ENCODE measurements at regions not wholly inside any gene's neighbourhood (a gene's known extent, or its start where the extent isn't known, plus 50 kb on each side); places are given as distances from the start of the nearest gene placed in this dataset.

DNA sequence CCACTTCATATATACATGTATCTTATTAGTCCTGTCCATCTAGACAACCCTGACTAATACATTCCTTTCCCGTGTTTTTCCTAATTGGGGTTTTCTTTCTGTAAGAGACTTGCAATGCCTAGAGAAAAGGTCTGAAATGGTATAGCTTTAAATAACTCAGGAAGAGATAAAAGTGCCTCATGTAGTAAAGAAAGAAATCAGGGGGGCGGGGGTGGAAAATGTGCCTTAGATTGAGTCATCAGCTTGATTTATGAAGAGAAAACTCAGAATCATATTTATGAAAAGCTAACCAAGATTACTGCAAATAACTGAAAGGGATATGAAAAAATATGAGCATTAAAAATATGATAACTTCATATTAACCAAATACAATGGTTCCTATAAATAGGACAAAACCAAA, 345.8 kb upstream of the CHRM3 start:
- Histone ChIP-seq H3K4me3 (ENCODE audit: low read depth, low read length) (no peak overlapping the region), H3K36me3 (ENCODE audit: control insufficient read depth in 2 of 2, insufficient read depth in 1 of 2, low read length in 2 of 2) (no peaks in the 10 kb centered on the region), H3K27ac (ENCODE audit: extremely low read depth, low read depth, low read length) (no peak overlapping the region), H3K4me1 (ENCODE audit: control insufficient read depth, insufficient read depth, low read length) (no peaks in the 10 kb centered on the region), H3K9me3 (ENCODE audit: control insufficient read depth, insufficient read depth, low read depth, low read length) (no peaks in the 10 kb centered on the region)
- CTCF ChIA-PET, result interaction anchor here (0.5 kb wide), 1 partner anchor 25 kb away, joined by 6 read pairs; no protein-coding TSS in a partner anchor
- POLR2A ChIA-PET, result no interaction called here
- TF ChIP-seq ZNF211 (tag by site-specific recombination; IDR thresholded peaks at IDR 0.05; ENCODE audit: low read depth), result no peak
- TF ChIP-seq, protein P1, sequence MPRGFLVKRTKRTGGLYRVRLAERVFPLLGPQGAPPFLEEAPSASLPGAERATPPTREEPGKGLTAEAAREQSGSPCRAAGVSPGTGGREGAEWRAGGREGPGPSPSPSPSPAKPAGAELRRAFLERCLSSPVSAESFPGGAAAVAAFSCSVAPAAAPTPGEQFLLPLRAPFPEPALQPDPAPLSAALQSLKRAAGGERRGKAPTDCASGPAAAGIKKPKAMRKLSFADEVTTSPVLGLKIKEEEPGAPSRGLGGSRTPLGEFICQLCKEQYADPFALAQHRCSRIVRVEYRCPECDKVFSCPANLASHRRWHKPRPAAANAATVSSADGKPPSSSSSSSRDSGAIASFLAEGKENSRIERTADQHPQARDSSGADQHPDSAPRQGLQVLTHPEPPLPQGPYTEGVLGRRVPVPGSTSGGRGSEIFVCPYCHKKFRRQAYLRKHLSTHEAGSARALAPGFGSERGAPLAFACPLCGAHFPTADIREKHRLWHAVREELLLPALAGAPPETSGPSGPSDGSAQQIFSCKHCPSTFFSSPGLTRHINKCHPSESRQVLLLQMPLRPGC (tag by site-specific recombination; IDR thresholded peaks at IDR 0.05), result no peak
- no peak for TF ChIP-seq ZNF623 (tag by site-specific recombination; IDR thresholded peaks at IDR 0.05)
- TF ChIP-seq ZNF843 (tag by site-specific recombination; IDR thresholded peaks at IDR 0.05), result no peak
- TF ChIP-seq, protein P2, sequence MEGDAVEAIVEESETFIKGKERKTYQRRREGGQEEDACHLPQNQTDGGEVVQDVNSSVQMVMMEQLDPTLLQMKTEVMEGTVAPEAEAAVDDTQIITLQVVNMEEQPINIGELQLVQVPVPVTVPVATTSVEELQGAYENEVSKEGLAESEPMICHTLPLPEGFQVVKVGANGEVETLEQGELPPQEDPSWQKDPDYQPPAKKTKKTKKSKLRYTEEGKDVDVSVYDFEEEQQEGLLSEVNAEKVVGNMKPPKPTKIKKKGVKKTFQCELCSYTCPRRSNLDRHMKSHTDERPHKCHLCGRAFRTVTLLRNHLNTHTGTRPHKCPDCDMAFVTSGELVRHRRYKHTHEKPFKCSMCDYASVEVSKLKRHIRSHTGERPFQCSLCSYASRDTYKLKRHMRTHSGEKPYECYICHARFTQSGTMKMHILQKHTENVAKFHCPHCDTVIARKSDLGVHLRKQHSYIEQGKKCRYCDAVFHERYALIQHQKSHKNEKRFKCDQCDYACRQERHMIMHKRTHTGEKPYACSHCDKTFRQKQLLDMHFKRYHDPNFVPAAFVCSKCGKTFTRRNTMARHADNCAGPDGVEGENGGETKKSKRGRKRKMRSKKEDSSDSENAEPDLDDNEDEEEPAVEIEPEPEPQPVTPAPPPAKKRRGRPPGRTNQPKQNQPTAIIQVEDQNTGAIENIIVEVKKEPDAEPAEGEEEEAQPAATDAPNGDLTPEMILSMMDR (tag by site-specific recombination; IDR thresholded peaks at IDR 0.05), result no peak
- no peak for TF ChIP-seq ZNF785 (tag by site-specific recombination; IDR thresholded peaks at IDR 0.05)
- TF ChIP-seq ZNF707 (tag by site-specific recombination; IDR thresholded peaks at IDR 0.05), result no peak
- TF ChIP-seq, protein P3, sequence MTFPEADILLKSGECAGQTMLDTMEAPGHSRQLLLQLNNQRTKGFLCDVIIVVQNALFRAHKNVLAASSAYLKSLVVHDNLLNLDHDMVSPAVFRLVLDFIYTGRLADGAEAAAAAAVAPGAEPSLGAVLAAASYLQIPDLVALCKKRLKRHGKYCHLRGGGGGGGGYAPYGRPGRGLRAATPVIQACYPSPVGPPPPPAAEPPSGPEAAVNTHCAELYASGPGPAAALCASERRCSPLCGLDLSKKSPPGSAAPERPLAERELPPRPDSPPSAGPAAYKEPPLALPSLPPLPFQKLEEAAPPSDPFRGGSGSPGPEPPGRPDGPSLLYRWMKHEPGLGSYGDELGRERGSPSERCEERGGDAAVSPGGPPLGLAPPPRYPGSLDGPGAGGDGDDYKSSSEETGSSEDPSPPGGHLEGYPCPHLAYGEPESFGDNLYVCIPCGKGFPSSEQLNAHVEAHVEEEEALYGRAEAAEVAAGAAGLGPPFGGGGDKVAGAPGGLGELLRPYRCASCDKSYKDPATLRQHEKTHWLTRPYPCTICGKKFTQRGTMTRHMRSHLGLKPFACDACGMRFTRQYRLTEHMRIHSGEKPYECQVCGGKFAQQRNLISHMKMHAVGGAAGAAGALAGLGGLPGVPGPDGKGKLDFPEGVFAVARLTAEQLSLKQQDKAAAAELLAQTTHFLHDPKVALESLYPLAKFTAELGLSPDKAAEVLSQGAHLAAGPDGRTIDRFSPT (tag by site-specific recombination; IDR thresholded peaks at IDR 0.05), result no peak
- TF ChIP-seq ZNF184 (tag by site-specific recombination; IDR thresholded peaks at IDR 0.05), result no peak
- no peak for TF ChIP-seq OSR2 (tag by site-specific recombination; IDR thresholded peaks at IDR 0.05)
- no peak for TF ChIP-seq ZNF404 (tag by site-specific recombination; IDR thresholded peaks at IDR 0.05)
- TF ChIP-seq ZNF747 (tag by site-specific recombination; IDR thresholded peaks at IDR 0.05), result no peak
- TF ChIP-seq ZBTB7A (tag by site-specific recombination; IDR thresholded peaks at IDR 0.05; ENCODE audit: low read depth), result no peak
- no peak for TF ChIP-seq ZNF140 (tag by site-specific recombination; IDR thresholded peaks at IDR 0.05)
- no peak for TF ChIP-seq ZNF473 (tag by site-specific recombination; IDR thresholded peaks at IDR 0.05)
- TF ChIP-seq YY2 (tag by site-specific recombination; IDR thresholded peaks at IDR 0.05), result no peak
- TF ChIP-seq ZXDB (tag by site-specific recombination; IDR thresholded peaks at IDR 0.05), result no peak
- no peak for TF ChIP-seq ZNF37A (tag by site-specific recombination; IDR thresholded peaks at IDR 0.05)
- no peak for TF ChIP-seq GLIS2 (tag by site-specific recombination; IDR thresholded peaks at IDR 0.05)
- TF ChIP-seq, protein P4, sequence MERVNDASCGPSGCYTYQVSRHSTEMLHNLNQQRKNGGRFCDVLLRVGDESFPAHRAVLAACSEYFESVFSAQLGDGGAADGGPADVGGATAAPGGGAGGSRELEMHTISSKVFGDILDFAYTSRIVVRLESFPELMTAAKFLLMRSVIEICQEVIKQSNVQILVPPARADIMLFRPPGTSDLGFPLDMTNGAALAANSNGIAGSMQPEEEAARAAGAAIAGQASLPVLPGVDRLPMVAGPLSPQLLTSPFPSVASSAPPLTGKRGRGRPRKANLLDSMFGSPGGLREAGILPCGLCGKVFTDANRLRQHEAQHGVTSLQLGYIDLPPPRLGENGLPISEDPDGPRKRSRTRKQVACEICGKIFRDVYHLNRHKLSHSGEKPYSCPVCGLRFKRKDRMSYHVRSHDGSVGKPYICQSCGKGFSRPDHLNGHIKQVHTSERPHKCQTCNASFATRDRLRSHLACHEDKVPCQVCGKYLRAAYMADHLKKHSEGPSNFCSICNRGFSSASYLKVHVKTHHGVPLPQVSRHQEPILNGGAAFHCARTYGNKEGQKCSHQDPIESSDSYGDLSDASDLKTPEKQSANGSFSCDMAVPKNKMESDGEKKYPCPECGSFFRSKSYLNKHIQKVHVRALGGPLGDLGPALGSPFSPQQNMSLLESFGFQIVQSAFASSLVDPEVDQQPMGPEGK (tag by site-specific recombination; IDR thresholded peaks at IDR 0.05), result no peak

DNA sequence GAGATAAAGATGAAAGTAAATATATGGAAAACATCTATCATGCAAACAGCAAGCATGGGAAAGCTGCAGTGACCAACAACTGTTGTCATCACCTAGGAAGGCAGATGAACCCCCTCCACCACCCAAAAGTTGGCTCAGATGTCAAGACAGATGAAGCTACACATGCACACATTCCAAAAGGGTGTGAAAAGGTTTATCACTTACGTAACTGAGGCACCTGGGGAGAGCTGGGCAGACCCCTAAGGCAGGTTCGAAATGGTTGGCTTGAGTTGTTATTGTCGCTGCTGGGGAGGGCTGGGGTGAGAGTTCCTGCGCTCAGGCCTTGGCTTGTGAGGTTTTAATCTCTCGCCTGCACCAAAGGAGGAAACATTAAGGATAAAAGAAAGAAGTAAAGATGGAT, 355.1 kb upstream of the CHRM3 start:
- ChIA-PET CTCF (interaction anchor here (0.6 to 1.2 kb wide), 3 partner anchors 354 to 1168 kb away, joined by 3 to 6 read pairs (median 4); no protein-coding TSS in a partner anchor), POLR2A (no interaction called here)
- no peak for TF ChIP-seq ZBTB8A (tag by site-specific recombination; IDR thresholded peaks at IDR 0.05)
- Histone ChIP-seq H3K9me3 (ENCODE audit: control insufficient read depth, insufficient read depth, low read depth, low read length) (no peaks in the 10 kb centered on the region), H3K27ac (ENCODE audit: extremely low read depth, low read depth, low read length) (no peak overlapping the region), H3K4me3 (ENCODE audit: low read depth, low read length) (no peak overlapping the region), H3K36me3 (ENCODE audit: control insufficient read depth in 2 of 2, insufficient read depth in 1 of 2, low read length in 2 of 2) (no peaks in the 10 kb centered on the region), H3K4me1 (ENCODE audit: control insufficient read depth, insufficient read depth, low read length) (no peaks in the 10 kb centered on the region)
